OCI-LY1 (cell line): ENCODE measurements at regions not wholly inside any gene's neighbourhood (a gene's known extent, or its start where the extent isn't known, plus 50 kb on each side); places are given as distances from the start of the nearest gene placed in this dataset.
"Not testable (repeated sequence)": the region's sequence is repeated elsewhere in the genome, so short reads cannot be mapped to it uniquely, and the experiment has no call there.

ENCODE experiments used
- H2AFZ ChIP-seq: fragments of 200-600 bp; sonication (generic), shearing (Covaris generic); 2 replicates; pipeline ENCODE4 v1.6.0; 2014; ENCODE audit warnings: antibody characterized with exemption, mild to moderate bottlenecking, low read length
- H3F3A ChIP-seq: fragments of 200-600 bp; sonication (generic), shearing (Covaris generic); 2 replicates; pipeline ENCODE4 v1.6.0; 2014; ENCODE audit warnings: mild to moderate bottlenecking, antibody characterized with exemption, low read length, moderate library complexity; ENCODE audit not compliant: insufficient read depth
- H3K27ac ChIP-seq: fragments of 200-600 bp; sonication (generic); 2 replicates; pipeline ENCODE4 v1.5.1; 2014; ENCODE audit warnings: low read length, mixed run types, mild to moderate bottlenecking, low read depth; ENCODE audit not compliant: poor library complexity, severe bottlenecking
- H3K27me3 ChIP-seq: fragments of 200-600 bp; sonication (generic); 2 replicates; pipeline ENCODE4 v1.6.0; 2014; ENCODE audit warnings: antibody characterized with exemption, mild to moderate bottlenecking, low read length, moderate library complexity; ENCODE audit not compliant: insufficient read depth
- H3K36me3 ChIP-seq: fragments of 200-600 bp; sonication (generic); 2 replicates; pipeline ENCODE4 v1.6.1; 2014; ENCODE audit warnings: mild to moderate bottlenecking, antibody characterized with exemption, low read length, moderate library complexity, mixed read lengths; ENCODE audit not compliant: insufficient read depth
- H3K4me1 ChIP-seq: fragments of 200-600 bp; sonication (generic); 2 replicates; pipeline ENCODE4 v1.5.1; 2014; ENCODE audit warnings: mild to moderate bottlenecking, low read length, moderate library complexity; ENCODE audit not compliant: insufficient read depth, severe bottlenecking
- H3K4me2 ChIP-seq: fragments of 200-600 bp; sonication (generic), shearing (Covaris generic); 2 replicates; pipeline ENCODE4 v1.6.1; 2014; ENCODE audit warnings: low read length
- H3K4me3 ChIP-seq: fragments of 200-600 bp; sonication (generic); 2 replicates; pipeline ENCODE4 v1.5.1; 2014; ENCODE audit warnings: low read length, low read depth, mild to moderate bottlenecking, mixed read lengths; ENCODE audit not compliant: poor library complexity, severe bottlenecking
- H3K79me2 ChIP-seq: fragments of 200-600 bp; shearing (Covaris generic); 2 replicates; pipeline ENCODE4 v1.6.1; 2016; ENCODE audit warnings: mixed run types, low read length, mixed read lengths; ENCODE audit not compliant: insufficient read depth
- H3K9ac ChIP-seq: fragments of 200-600 bp; sonication (generic), shearing (Covaris generic); 2 replicates; pipeline ENCODE4 v1.6.1; 2014; ENCODE audit warnings: mild to moderate bottlenecking, low read length, mixed read lengths
- H3K9me2 ChIP-seq: fragments of 200-600 bp; sonication (generic), shearing (Covaris generic); 2 replicates; pipeline ENCODE4 v1.6.1; 2014; ENCODE audit warnings: low read depth, mild to moderate bottlenecking, low read length, mixed read lengths
- H3K9me3 ChIP-seq: fragments of 200-600 bp; shearing (Covaris generic); 2 replicates; pipeline ENCODE4 v1.6.1; 2014; ENCODE audit warnings: low read length, mixed read lengths
- H4K20me1 ChIP-seq: fragments of 200-600 bp; sonication (generic), shearing (Covaris generic); 2 replicates; pipeline ENCODE4 v1.6.0; 2016; ENCODE audit warnings: mild to moderate bottlenecking, low read length; ENCODE audit not compliant: insufficient read depth
- EZH2 ChIP-seq: fragments of 200-600 bp; sonication (generic), shearing (Covaris generic); IDR thresholded peaks from 2 replicates; pipeline ENCODE4 v1.8.0; 2017; ENCODE audit warnings: borderline replicate concordance, mixed run types, mild to moderate bottlenecking, antibody characterized with exemption, low read length, moderate library complexity, mixed read lengths
- TF ChIP-seq, protein P1 (sequence below): fragments of 200-600 bp; sonication (generic), shearing (Covaris generic); IDR thresholded peaks from 2 replicates; pipeline ENCODE4 v1.5.1; 2017; ENCODE audit warnings: mild to moderate bottlenecking, antibody characterized with exemption, low read length, moderate library complexity, mixed read lengths

DNA sequence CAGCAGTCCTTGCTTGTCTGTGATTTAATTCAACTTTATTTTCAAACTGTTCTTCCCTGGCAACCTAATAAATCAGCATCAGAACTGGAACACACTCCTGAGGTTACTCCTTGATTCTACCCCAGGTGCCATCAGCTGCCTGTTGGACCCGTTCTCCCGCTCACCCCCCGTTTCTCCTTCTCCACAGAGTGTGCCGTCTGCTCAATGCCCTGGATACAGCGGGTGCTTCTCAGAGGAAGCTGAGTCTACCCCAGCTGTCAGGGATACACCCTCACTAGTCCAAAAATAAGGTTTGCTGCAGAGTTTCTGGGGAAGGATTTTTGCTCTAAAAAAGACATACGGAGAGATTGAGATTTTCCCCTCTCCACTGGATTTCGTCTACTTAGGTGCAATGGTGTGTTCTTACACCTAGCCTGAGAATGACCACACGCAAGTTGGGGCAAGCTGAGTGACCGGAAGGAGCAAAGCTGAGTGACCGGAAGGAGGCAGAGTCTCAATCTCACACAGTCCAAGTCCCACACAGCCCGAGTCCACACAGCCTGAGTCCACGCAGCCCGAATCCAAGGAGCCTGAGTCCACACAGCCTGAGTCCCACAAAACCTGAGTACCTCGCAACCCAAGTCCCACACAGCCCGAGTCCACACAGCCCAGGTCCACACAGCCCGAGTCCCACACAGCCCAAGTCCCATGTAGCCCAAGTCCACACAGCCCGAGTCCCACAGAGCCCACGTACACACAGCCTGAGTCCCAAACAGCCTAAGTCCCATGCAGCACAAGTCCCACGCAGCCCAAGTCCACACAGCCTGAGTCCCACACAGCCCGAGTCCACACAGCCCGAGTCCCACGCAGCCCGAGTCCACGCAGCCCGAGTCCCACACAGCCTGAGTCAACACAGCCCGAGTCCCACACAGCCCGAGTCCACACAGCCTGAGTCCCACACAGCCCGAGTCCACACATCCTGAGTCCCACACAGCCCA is 58.6 kb upstream of the DACT2 start:
- no peaks in the 10 kb centered on the region for H3K36me3 ChIP-seq
- H3K9me2 ChIP-seq, result no peaks in the 10 kb centered on the region
- no peak for TF ChIP-seq EZH2
- TF ChIP-seq, protein P1, sequence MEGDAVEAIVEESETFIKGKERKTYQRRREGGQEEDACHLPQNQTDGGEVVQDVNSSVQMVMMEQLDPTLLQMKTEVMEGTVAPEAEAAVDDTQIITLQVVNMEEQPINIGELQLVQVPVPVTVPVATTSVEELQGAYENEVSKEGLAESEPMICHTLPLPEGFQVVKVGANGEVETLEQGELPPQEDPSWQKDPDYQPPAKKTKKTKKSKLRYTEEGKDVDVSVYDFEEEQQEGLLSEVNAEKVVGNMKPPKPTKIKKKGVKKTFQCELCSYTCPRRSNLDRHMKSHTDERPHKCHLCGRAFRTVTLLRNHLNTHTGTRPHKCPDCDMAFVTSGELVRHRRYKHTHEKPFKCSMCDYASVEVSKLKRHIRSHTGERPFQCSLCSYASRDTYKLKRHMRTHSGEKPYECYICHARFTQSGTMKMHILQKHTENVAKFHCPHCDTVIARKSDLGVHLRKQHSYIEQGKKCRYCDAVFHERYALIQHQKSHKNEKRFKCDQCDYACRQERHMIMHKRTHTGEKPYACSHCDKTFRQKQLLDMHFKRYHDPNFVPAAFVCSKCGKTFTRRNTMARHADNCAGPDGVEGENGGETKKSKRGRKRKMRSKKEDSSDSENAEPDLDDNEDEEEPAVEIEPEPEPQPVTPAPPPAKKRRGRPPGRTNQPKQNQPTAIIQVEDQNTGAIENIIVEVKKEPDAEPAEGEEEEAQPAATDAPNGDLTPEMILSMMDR, result no peak
- no peaks in the 10 kb centered on the region for H3K9me3 ChIP-seq
- H3K79me2 ChIP-seq, result no peaks in the 10 kb centered on the region
- H4K20me1 ChIP-seq, result no peaks in the 10 kb centered on the region
- no peaks in the 10 kb centered on the region for H3K27me3 ChIP-seq
- no peak overlapping the region for H2AFZ ChIP-seq
- H3K9ac ChIP-seq, result no peak overlapping the region
- no peak overlapping the region for H3K4me3 ChIP-seq
- H3K4me1 ChIP-seq, result no peaks in the 10 kb centered on the region
- no peak overlapping the region for H3K27ac ChIP-seq
- no peak overlapping the region for H3K4me2 ChIP-seq
- no peaks in the 10 kb centered on the region for H3F3A ChIP-seq

- not testable (repeated sequence) for H3K27me3 ChIP-seq, H3K27ac ChIP-seq, H3K9ac ChIP-seq, H3K4me3 ChIP-seq, H2AFZ ChIP-seq, H3K79me2 ChIP-seq, H3K9me2 ChIP-seq, H3F3A ChIP-seq, H3K9me3 ChIP-seq, H3K4me2 ChIP-seq, H4K20me1 ChIP-seq, H3K4me1 ChIP-seq, H3K36me3 ChIP-seq
These were observed 60.0 kb upstream of the DACT2 start for GRCh38 chr6:168379579-168379978.

GRCh38 chr6:168380166-168380955 is 60.6 kb upstream of the SMOC2 start:
- not testable (repeated sequence) for H2AFZ ChIP-seq, H3K4me1 ChIP-seq

DNA sequence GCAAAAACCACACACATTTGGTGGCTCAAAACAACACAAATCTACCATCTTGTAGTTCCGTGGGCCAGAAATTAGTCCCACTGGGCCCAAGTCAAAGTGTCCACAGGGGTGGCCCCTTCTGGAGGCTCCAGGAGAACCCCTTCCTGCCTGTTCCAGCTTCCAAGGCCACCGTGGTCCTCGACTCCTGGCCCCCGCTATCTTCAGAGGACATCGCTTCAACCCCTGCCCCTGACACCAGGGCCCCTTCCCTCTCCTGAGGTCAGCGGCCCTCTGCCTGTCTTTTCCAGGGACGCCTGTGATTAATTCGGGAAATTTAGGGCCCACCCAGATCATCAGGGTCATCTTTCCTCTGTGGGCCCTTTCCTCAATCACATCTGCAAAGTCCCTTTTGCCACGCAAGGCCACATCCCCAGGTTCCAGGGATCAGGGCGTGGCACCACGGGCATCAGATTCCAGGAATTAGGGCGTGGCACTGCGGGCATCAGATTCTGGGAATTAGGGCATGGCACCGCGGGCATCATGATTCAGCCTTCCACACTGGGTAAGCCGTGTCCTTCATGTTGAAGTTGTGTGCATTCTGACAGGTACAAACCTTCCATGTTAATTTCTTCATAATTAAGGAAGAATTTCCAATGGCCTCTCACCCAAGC is 59.9 kb upstream of the SMOC2 start:
- no peak overlapping the region for H3K4me2 ChIP-seq
- H3K79me2 ChIP-seq, result no peaks in the 10 kb centered on the region
- TF ChIP-seq, protein P1, result no peak
- no peak for TF ChIP-seq EZH2
- H4K20me1 ChIP-seq, result no peaks in the 10 kb centered on the region
- no peak overlapping the region for H3K9ac ChIP-seq
- no peak overlapping the region for H3K27ac ChIP-seq
- no peak overlapping the region for H2AFZ ChIP-seq
- no peaks in the 10 kb centered on the region for H3K4me1 ChIP-seq
- H3K4me3 ChIP-seq, result no peak overlapping the region
- H3K9me2 ChIP-seq, result no peaks in the 10 kb centered on the region
- H3K27me3 ChIP-seq, result no peaks in the 10 kb centered on the region
- no peaks in the 10 kb centered on the region for H3K36me3 ChIP-seq
- H3F3A ChIP-seq, result no peaks in the 10 kb centered on the region
- H3K9me3 ChIP-seq, result no peaks in the 10 kb centered on the region

More at GRCh38 chr6:168380166-168380955, 60.6 kb upstream of the SMOC2 start:
- H3K9me3 ChIP-seq, H3K79me2 ChIP-seq, H3K36me3 ChIP-seq, H3K27ac ChIP-seq, H3K9me2 ChIP-seq, H3K27me3 ChIP-seq, H4K20me1 ChIP-seq, H3K9ac ChIP-seq, H3K4me3 ChIP-seq, H3F3A ChIP-seq, H3K4me2 ChIP-seq: not testable (repeated sequence)
